ENCODE measurements at regions not wholly inside any gene's neighbourhood (a gene's known extent, or its start where the extent isn't known, plus 50 kb on each side); places are given as distances from the start of the nearest gene placed in this dataset.

DNA sequence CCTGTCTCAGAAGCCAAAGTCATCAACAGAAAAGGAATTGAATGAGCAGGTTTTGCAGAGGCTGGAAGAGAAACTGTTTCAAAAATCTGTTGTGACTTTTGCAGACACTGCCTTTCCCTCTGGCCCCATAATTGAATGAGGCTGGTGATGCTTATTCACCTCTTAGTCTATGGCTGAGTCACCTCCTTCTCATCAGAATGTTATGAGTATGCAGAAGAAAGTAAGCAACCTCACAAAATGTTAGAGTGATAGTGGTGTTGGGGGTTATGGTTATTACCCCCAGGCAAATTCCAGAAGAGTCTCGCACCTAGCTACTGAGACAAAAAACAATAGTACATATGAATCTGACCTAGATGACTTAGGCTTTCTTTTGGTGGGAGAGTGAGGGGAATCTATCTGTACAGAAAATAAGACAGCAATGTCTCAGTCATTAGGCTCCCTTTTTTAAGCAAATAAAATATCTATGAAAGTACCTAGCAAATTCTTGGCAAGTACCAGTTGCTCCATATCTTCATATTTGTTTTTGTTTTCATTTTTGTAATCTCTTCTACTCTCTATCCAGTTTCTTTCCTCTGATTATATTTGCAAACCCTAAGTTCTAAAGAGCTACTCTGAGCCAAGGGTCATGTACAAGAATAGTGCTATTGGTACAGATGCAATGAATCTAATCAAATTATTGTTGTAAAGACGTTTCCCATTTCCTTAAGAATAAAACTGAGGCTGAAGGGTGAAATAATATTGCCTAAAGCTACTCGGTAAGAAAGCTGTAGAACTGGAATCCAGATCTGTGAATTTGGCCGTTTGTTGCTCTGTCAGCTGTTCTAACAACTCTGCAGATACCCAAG is 498.1 kb upstream of the TNC start:
- WGBS (ENCODE audit: low lambda C conversion rate, missing lambda C conversion rate): 76% methylated on average over 4 of the region's 4 CpGs
- Histone ChIP-seq H3K4me3 (no peak overlapping the region), H4K20me1 (ENCODE audit: insufficient read depth, poor library complexity, severe bottlenecking) (no peaks in the 10 kb centered on the region), H3K9me3 (ENCODE audit: low read depth) (no peaks in the 10 kb centered on the region), H3K9me2 (replicated peaks; ENCODE audit: insufficient read depth) (no peaks in the 10 kb centered on the region), H3K79me2 (no peaks in the 10 kb centered on the region), H3K36me3 (replicated peaks; ENCODE audit: insufficient read depth, low read depth) (no peaks in the 10 kb centered on the region), H2AFZ (no peak overlapping the region), H3K4me2 (no peak overlapping the region), H3K27me3 (no peaks in the 10 kb centered on the region), H3K4me1 (ENCODE audit: insufficient read depth) (no peaks in the 10 kb centered on the region), H3K27ac (no peak overlapping the region)
- no peak for DNase-seq (ENCODE audit: low spot score)
- TF ChIP-seq EZH2 (IDR thresholded peaks at IDR 0.05; ENCODE audit: borderline replicate concordance) (no peak), EZH2phosphoT487 (IDR thresholded peaks at IDR 0.05; ENCODE audit: low read depth, severe bottlenecking, unreplicated experiment) (no peak)
- TF ChIP-seq, protein P1, sequence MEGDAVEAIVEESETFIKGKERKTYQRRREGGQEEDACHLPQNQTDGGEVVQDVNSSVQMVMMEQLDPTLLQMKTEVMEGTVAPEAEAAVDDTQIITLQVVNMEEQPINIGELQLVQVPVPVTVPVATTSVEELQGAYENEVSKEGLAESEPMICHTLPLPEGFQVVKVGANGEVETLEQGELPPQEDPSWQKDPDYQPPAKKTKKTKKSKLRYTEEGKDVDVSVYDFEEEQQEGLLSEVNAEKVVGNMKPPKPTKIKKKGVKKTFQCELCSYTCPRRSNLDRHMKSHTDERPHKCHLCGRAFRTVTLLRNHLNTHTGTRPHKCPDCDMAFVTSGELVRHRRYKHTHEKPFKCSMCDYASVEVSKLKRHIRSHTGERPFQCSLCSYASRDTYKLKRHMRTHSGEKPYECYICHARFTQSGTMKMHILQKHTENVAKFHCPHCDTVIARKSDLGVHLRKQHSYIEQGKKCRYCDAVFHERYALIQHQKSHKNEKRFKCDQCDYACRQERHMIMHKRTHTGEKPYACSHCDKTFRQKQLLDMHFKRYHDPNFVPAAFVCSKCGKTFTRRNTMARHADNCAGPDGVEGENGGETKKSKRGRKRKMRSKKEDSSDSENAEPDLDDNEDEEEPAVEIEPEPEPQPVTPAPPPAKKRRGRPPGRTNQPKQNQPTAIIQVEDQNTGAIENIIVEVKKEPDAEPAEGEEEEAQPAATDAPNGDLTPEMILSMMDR (IDR thresholded peaks at IDR 0.05; ENCODE audit: poor library complexity): no peak

DNA sequence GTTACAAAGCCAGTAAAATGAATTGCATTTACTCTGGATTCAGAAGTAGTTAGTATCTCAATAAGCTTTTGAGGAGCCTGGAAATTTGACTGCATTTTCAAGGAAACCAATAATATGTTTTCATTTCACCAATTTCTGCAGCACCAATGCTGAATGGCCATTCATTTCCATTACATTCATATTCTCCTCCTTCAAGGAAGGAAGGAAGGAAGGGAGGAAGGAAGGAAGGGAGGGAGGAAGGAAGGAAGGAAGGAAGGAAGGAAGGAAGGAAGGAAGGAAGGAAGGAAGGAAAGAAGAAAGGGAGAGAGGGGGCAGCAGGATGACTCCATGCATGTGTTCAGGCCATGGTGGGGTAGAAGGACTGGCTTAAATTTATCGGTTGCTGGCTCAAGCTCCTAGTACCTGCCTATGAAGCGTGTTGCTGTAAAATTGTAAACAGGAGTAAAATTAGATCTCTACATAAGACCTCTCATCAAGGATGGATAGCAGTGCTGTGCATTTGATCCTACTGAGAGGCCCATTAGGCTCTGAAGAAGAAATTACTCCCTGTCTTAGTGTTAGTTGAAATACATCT is 498.8 kb upstream of the TNC start:
- Histone ChIP-seq H3K36me3 (replicated peaks; ENCODE audit: insufficient read depth, low read depth) (no peaks in the 10 kb centered on the region), H3K9me2 (replicated peaks; ENCODE audit: insufficient read depth) (no peaks in the 10 kb centered on the region), H3K4me2 (no peak overlapping the region), H3K4me1 (ENCODE audit: insufficient read depth) (no peaks in the 10 kb centered on the region), H2AFZ (no peak overlapping the region), H4K20me1 (ENCODE audit: insufficient read depth, poor library complexity, severe bottlenecking) (no peaks in the 10 kb centered on the region), H3K9me3 (ENCODE audit: low read depth) (no peaks in the 10 kb centered on the region), H3K27me3 (no peaks in the 10 kb centered on the region), H3K79me2 (no peaks in the 10 kb centered on the region), H3K4me3 (no peak overlapping the region), H3K27ac (no peak overlapping the region)
- WGBS (ENCODE audit: low lambda C conversion rate, missing lambda C conversion rate): 95% methylated on average over 2 of the region's 2 CpGs
- no peak for TF ChIP-seq EZH2phosphoT487 (IDR thresholded peaks at IDR 0.05; ENCODE audit: low read depth, severe bottlenecking, unreplicated experiment)
- TF ChIP-seq, protein P1 (IDR thresholded peaks at IDR 0.05; ENCODE audit: poor library complexity): no peak
- no peak for TF ChIP-seq EZH2 (IDR thresholded peaks at IDR 0.05; ENCODE audit: borderline replicate concordance)
- DNase-seq (ENCODE audit: low spot score): no peak

GRCh38 chr9:115625251-115625650 is 507.3 kb upstream of the TNC start:
- Histone ChIP-seq H3K9me2 (replicated peaks; ENCODE audit: insufficient read depth) (no peaks in the 10 kb centered on the region), H3K4me3 (no peak overlapping the region)

More at GRCh38 chr9:115625251-115625650, 507.3 kb upstream of the TNC start:
- no peaks in the 10 kb centered on the region for H3K36me3 ChIP-seq (replicated peaks; ENCODE audit: insufficient read depth, low read depth)
- no peaks in the 10 kb centered on the region for H3K27me3 ChIP-seq
- no peaks in the 10 kb centered on the region for H3K4me1 ChIP-seq (ENCODE audit: insufficient read depth)
- H4K20me1 ChIP-seq (ENCODE audit: insufficient read depth, poor library complexity, severe bottlenecking): no peaks in the 10 kb centered on the region
- H3K79me2 ChIP-seq: no peaks in the 10 kb centered on the region
- H3K27ac ChIP-seq: no peak overlapping the region
- DNase-seq (ENCODE audit: low spot score): no peak
- H2AFZ ChIP-seq: no peak overlapping the region
- H3K9me3 ChIP-seq (ENCODE audit: low read depth): no peaks in the 10 kb centered on the region
- no peak overlapping the region for H3K4me2 ChIP-seq
- TF ChIP-seq EZH2phosphoT487 (IDR thresholded peaks at IDR 0.05; ENCODE audit: low read depth, severe bottlenecking, unreplicated experiment): no peak
- no peak for TF ChIP-seq EZH2 (IDR thresholded peaks at IDR 0.05; ENCODE audit: borderline replicate concordance)
- TF ChIP-seq, protein P1 (IDR thresholded peaks at IDR 0.05; ENCODE audit: poor library complexity): no peak
